ENCODE measurements at regions not wholly inside any gene's neighbourhood (a gene's known extent, or its start where the extent isn't known, plus 50 kb on each side); places are given as distances from the start of the nearest gene placed in this dataset.

DNA sequence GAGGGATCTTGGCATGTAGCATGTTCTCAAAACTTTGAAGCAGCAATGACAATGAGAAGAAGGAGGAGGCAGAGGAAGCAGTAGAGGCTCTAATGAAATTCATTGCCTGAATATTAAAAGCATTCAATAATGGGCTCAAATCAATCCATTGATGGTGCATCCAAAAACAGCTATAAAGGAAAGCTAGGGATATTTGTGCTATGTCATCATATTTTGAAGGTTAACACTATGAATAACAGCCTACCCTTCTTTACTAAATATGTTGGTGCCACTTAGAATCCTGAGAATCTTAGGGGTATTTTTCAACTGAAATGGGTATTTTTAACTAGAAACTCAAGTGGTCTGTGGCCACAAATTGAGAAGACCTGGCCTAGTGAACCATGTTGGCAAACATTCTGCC lies 153.7 kb downstream of the SETD4 start:
- Histone ChIP-seq H3K4me3 (ENCODE audit: low read depth in 2 of 2, low read length in 2 of 2) (no peak overlapping the region), H3K36me3 (ENCODE audit: control insufficient read depth, insufficient read depth, low read length) (no peaks in the 10 kb centered on the region), H3K27me3 (ENCODE audit: control insufficient read depth, insufficient read depth, low read length) (no peaks in the 10 kb centered on the region), H3K27ac (ENCODE audit: low read length) (no peak overlapping the region), H3K9me3 (ENCODE audit: control insufficient read depth, insufficient read depth, low read depth, low read length) (no peaks in the 10 kb centered on the region), H3K4me1 (ENCODE audit: control insufficient read depth, insufficient read depth, low read length) (no peaks in the 10 kb centered on the region)
- ATAC-seq (no peak), DNase-seq (ENCODE audit: low read depth, low spot score) (no peak)
- BruUV-seq (replicated peaks) = no TSS peak
- ChIA-PET CTCF (no interaction called here), POLR2A (no interaction called here)
- intact Hi-C loops (cut with micrococcal nuclease; ENCODE audit: unreplicated experiment) (no loop called here), in situ Hi-C loops (cut with HindIII; ENCODE audit: low pct_unique_long_range_greater_than_20kb, low sequenced_read_pairs) (no loop called here)
- TF ChIP-seq TCF7L2 (IDR thresholded peaks at IDR 0.05; ENCODE audit: low read depth, low read length) = no peak
- TF ChIP-seq, protein P1, sequence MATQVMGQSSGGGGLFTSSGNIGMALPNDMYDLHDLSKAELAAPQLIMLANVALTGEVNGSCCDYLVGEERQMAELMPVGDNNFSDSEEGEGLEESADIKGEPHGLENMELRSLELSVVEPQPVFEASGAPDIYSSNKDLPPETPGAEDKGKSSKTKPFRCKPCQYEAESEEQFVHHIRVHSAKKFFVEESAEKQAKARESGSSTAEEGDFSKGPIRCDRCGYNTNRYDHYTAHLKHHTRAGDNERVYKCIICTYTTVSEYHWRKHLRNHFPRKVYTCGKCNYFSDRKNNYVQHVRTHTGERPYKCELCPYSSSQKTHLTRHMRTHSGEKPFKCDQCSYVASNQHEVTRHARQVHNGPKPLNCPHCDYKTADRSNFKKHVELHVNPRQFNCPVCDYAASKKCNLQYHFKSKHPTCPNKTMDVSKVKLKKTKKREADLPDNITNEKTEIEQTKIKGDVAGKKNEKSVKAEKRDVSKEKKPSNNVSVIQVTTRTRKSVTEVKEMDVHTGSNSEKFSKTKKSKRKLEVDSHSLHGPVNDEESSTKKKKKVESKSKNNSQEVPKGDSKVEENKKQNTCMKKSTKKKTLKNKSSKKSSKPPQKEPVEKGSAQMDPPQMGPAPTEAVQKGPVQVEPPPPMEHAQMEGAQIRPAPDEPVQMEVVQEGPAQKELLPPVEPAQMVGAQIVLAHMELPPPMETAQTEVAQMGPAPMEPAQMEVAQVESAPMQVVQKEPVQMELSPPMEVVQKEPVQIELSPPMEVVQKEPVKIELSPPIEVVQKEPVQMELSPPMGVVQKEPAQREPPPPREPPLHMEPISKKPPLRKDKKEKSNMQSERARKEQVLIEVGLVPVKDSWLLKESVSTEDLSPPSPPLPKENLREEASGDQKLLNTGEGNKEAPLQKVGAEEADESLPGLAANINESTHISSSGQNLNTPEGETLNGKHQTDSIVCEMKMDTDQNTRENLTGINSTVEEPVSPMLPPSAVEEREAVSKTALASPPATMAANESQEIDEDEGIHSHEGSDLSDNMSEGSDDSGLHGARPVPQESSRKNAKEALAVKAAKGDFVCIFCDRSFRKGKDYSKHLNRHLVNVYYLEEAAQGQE (IDR thresholded peaks at IDR 0.05; ENCODE audit: insufficient read depth in 1 of 2, low read depth in 2 of 2, low read length in 1 of 2) = no peak

DNA sequence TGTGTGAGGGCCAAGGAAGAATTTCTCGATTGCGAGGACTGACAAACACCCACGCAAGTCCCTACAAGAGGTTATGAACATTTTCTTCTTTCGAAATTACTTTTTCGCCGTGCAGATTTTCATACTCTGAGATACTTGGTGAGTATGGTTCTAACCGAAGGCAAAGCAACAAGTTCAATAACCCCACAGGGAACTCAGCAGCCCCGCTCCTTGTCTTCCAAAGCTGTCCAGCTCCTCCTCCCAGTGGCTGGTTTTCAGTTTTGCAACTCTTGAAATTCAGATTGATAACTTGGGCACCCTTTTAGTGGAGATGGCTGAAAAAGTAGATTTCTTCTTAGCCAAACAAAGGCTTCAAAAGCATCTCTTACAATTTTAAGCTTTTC lies 154.4 kb downstream of the SETD4 start:
- CTCF ChIA-PET = no interaction called here
- Histone ChIP-seq H3K27ac (ENCODE audit: low read length) (no peak overlapping the region), H3K27me3 (ENCODE audit: control insufficient read depth, insufficient read depth, low read length) (no peaks in the 10 kb centered on the region), H3K36me3 (ENCODE audit: control insufficient read depth, insufficient read depth, low read length) (no peaks in the 10 kb centered on the region), H3K4me3 (ENCODE audit: low read depth in 2 of 2, low read length in 2 of 2) (no peak overlapping the region), H3K9me3 (ENCODE audit: control insufficient read depth, insufficient read depth, low read depth, low read length) (no peaks in the 10 kb centered on the region), H3K4me1 (ENCODE audit: control insufficient read depth, insufficient read depth, low read length) (no peaks in the 10 kb centered on the region)
- intact Hi-C loops (cut with micrococcal nuclease; ENCODE audit: unreplicated experiment) = no loop called here
- no peak for ATAC-seq
- DNase-seq (ENCODE audit: low read depth, low spot score) = no peak
- POLR2A ChIA-PET = no interaction called here
- in situ Hi-C loops (cut with HindIII; ENCODE audit: low pct_unique_long_range_greater_than_20kb, low sequenced_read_pairs) = no loop called here
- no TSS peak for BruUV-seq (replicated peaks)
- TF ChIP-seq, protein P2, sequence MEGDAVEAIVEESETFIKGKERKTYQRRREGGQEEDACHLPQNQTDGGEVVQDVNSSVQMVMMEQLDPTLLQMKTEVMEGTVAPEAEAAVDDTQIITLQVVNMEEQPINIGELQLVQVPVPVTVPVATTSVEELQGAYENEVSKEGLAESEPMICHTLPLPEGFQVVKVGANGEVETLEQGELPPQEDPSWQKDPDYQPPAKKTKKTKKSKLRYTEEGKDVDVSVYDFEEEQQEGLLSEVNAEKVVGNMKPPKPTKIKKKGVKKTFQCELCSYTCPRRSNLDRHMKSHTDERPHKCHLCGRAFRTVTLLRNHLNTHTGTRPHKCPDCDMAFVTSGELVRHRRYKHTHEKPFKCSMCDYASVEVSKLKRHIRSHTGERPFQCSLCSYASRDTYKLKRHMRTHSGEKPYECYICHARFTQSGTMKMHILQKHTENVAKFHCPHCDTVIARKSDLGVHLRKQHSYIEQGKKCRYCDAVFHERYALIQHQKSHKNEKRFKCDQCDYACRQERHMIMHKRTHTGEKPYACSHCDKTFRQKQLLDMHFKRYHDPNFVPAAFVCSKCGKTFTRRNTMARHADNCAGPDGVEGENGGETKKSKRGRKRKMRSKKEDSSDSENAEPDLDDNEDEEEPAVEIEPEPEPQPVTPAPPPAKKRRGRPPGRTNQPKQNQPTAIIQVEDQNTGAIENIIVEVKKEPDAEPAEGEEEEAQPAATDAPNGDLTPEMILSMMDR (IDR thresholded peaks at IDR 0.05) = no peak

DNA sequence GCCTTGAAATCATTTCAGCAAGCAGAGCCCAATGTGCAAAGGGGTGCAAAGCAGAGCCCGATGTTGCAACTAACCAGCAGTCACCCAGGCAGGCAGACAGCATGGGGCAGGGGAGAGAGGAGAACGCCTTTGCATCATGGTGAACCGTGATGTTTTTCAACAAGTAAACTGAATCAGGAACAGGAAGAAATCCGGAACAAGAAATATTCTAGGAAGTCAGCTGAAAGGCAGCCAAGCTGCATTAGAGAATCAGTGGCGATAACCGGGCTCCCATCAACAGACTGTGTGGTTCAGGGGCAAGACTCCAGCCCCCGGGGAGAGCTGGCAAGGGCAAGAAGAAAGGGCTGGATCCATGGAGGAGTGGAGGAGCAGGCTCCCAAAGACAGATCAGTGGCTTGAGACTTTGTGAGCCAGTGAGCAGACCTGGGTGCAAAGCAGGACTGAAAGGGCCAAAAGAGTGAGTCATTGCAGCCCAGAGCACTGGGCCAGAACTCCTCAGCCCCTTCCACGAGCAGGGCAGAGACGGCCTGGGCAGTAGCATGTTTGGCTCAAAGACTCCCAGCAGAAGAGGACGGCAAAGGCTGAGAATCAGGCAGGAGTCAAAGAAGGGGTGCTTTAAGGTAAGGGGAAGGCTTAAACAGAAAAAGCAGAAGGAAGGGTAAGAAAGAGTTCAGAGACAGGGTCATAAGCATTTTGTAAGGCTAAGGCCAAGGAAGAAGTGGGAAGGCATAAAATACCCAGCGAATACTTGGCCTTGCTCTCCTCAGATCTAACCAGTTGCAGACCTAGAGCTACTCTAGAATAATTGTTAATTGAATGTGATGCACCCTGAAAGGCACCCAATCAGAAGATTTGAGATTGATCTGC lies 155.0 kb downstream of the SETD4 start:
- no TSS peak for BruUV-seq (replicated peaks)
- DNase-seq (ENCODE audit: low read depth, low spot score) = no peak
- in situ Hi-C loops (cut with HindIII; ENCODE audit: low pct_unique_long_range_greater_than_20kb, low sequenced_read_pairs) = no loop called here
- ChIA-PET CTCF (no interaction called here), POLR2A (no interaction called here)
- no peaks in the 10 kb centered on the region for H3K9me3 ChIP-seq (ENCODE audit: control insufficient read depth, insufficient read depth, low read depth, low read length)
- no peak overlapping the region for H3K4me3 ChIP-seq (ENCODE audit: low read depth in 2 of 2, low read length in 2 of 2)
- no peaks in the 10 kb centered on the region for H3K4me1 ChIP-seq (ENCODE audit: control insufficient read depth, insufficient read depth, low read length)
- intact Hi-C loops (cut with micrococcal nuclease; ENCODE audit: unreplicated experiment) = no loop called here
- no peak for TF ChIP-seq POLR2AphosphoS5 (IDR thresholded peaks at IDR 0.05; ENCODE audit: low read depth, low read length)
- TF ChIP-seq TCF7L2 (IDR thresholded peaks at IDR 0.05; ENCODE audit: low read depth, low read length) = no peak
- TF ChIP-seq, protein P2 (IDR thresholded peaks at IDR 0.05) = no peak
- TF ChIP-seq, protein P1 (IDR thresholded peaks at IDR 0.05; ENCODE audit: insufficient read depth in 1 of 2, low read depth in 2 of 2, low read length in 1 of 2) = no peak
- TF ChIP-seq SIN3A (IDR thresholded peaks at IDR 0.05; ENCODE audit: borderline replicate concordance, insufficient read depth, low read depth, low read length) = no peak
- no peaks in the 10 kb centered on the region for H3K27me3 ChIP-seq (ENCODE audit: control insufficient read depth, insufficient read depth, low read length)
- no peaks in the 10 kb centered on the region for H3K36me3 ChIP-seq (ENCODE audit: control insufficient read depth, insufficient read depth, low read length)
- ATAC-seq = no peak
- H3K27ac ChIP-seq (ENCODE audit: low read length) = no peak overlapping the region
